H1 (cell line): ENCODE measurements at regions not wholly inside any gene's neighbourhood (a gene's known extent, or its start where the extent isn't known, plus 50 kb on each side); places are given as distances from the start of the nearest gene placed in this dataset.

Experiments used
- CTCF ChIA-PET: fragments of 300-600 bp; sonication (Branson Sonifier 250); formaldehyde crosslinking; loops from one replicate; lab custom pipeline; 2021; ENCODE audit not compliant: partially characterized antibody; lab: Charles Lee
- POLR2A ChIA-PET: fragments of 300-600 bp; sonication (Branson Sonifier 250); formaldehyde crosslinking; loops from one replicate; lab custom pipeline; 2021; ENCODE audit warnings: inconsistent platforms; ENCODE audit not compliant: partially characterized antibody; lab: Charles Lee
- DNase-seq, 2 experiments: peaks; one replicate each; pipeline versions ENCODE4 v3.0.0 to v3.0.0-alpha.2; 2010 to 2022; ENCODE audit warnings: low spot score in 2 of 2, low read depth in 1 of 2, mixed read lengths in 1 of 2
- FAIRE-seq: peaks from 2 replicates; lab custom pipeline; 2011; peaks lifted over from hg19 to GRCh38; lab: Jason Lieb, UNC
- H2AFZ ChIP-seq: 2 replicates; pipeline ENCODE4 v1.8.1; 2012; ENCODE audit warnings: low read length, inconsistent platforms
- H2AK5ac ChIP-seq: 2 replicates; pipeline ENCODE4 v1.6.1; 2013; ENCODE audit warnings: low read depth, low read length
- H2BK120ac ChIP-seq: replicated peaks from 2 replicates; pipeline ENCODE3; 2013; ENCODE audit warnings: low read depth, low read length, inconsistent platforms
- H2BK12ac ChIP-seq: 2 replicates; pipeline ENCODE4 v1.6.1; 2013; ENCODE audit warnings: low read depth, low read length
- H2BK15ac ChIP-seq: 2 replicates; pipeline ENCODE4 v1.6.1; 2013; ENCODE audit warnings: low read length
- H2BK20ac ChIP-seq: 2 replicates; pipeline ENCODE4 v1.6.1; 2013; ENCODE audit warnings: low read length
- H2BK5ac ChIP-seq: 2 replicates; pipeline ENCODE4 v1.6.1; 2013; ENCODE audit warnings: low read depth, low read length
- H3K14ac ChIP-seq: 2 replicates; pipeline ENCODE4 v1.6.1; 2013; ENCODE audit warnings: inconsistent platforms; ENCODE audit not compliant: insufficient read length
- H3K18ac ChIP-seq: 2 replicates; pipeline ENCODE4 v1.6.1; 2013; ENCODE audit warnings: low read length; ENCODE audit errors: extremely low read depth
- H3K23ac ChIP-seq: 2 replicates; pipeline ENCODE4 v1.6.1; 2013; ENCODE audit warnings: inconsistent platforms; ENCODE audit not compliant: insufficient read length
- H3K23me2 ChIP-seq: 2 replicates; pipeline ENCODE4 v1.6.1; 2013; ENCODE audit warnings: low read depth, low read length
- H3K27ac ChIP-seq: 2 replicates; pipeline ENCODE4 v1.6.1; 2011; ENCODE audit warnings: low read depth, low read length, inconsistent platforms
- H3K27me3 ChIP-seq, 4 experiments: replicated peaks in 1 of 4; 1 replicate in 1 of 4; 2 replicates in 3 of 4; pipeline versions ENCODE4 v1.6.1 to v1.8.1; 2011 to 2013; ENCODE audit warnings: low read length in 3 of 4, mild to moderate bottlenecking in 3 of 4, inconsistent platforms in 2 of 4, mixed read lengths in 2 of 4, moderate library complexity in 1 of 4; ENCODE audit not compliant: control insufficient read depth in 3 of 4, insufficient read depth in 3 of 4; ENCODE audit errors: extremely low read depth in 1 of 4
- H3K36me3 ChIP-seq, 4 experiments: 2 replicates each; pipeline versions ENCODE4 v1.6.1 to v1.8.1; 2011 to 2013; ENCODE audit warnings: mild to moderate bottlenecking in 4 of 4, low read length in 3 of 4, moderate library complexity in 2 of 4, control low read depth in 1 of 4, inconsistent platforms in 1 of 4; ENCODE audit not compliant: insufficient read depth in 4 of 4, control insufficient read depth in 2 of 4
- H3K4ac ChIP-seq: replicated peaks from 2 replicates; pipeline ENCODE3; 2013; ENCODE audit warnings: low read length, low read depth, mixed read lengths, inconsistent platforms; ENCODE audit not compliant: insufficient read length
- H3K4me1 ChIP-seq, 4 experiments: replicated peaks in 1 of 4; 1 replicate in 1 of 4; 2 replicates in 3 of 4; pipeline versions ENCODE4 v1.6.1 to v1.8.1; 2011 to 2013; ENCODE audit warnings: low read length in 3 of 4, inconsistent platforms in 2 of 4, mixed read lengths in 1 of 4; ENCODE audit not compliant: insufficient read depth in 4 of 4, control insufficient read depth in 3 of 4
- H3K4me2 ChIP-seq, 2 experiments: 2 replicates each; pipeline versions ENCODE4 v1.6.1 to v1.8.1; 2011 to 2013; ENCODE audit warnings: low read depth in 2 of 2, low read length in 2 of 2, control low read depth in 1 of 2, inconsistent platforms in 1 of 2, mild to moderate bottlenecking in 1 of 2; ENCODE audit not compliant: insufficient read depth in 1 of 2
- H3K4me3 ChIP-seq, 4 experiments: fragments of 200-600, 300-600 bp in 1 of 4; sonication (generic), shearing (Covaris generic), sonication (Bioruptor Twin) in 1 of 4; 2 replicates each; pipeline versions ENCODE4 v1.5.1 to v1.8.1; 2011 to 2016; ENCODE audit warnings: low read length in 4 of 4, low read depth in 3 of 4, control low read depth in 2 of 4, inconsistent platforms in 2 of 4, mild to moderate bottlenecking in 2 of 4, mixed read lengths in 1 of 4, moderate library complexity in 1 of 4; ENCODE audit not compliant: insufficient read depth in 2 of 4; ENCODE audit errors: extremely low read depth in 1 of 4
- H3K56ac ChIP-seq: replicated peaks from 2 replicates; pipeline ENCODE3; 2013; ENCODE audit warnings: low read depth, mild to moderate bottlenecking, mixed read lengths, low read length, inconsistent platforms; ENCODE audit not compliant: insufficient read length
- H3K79me1 ChIP-seq: 2 replicates; pipeline ENCODE4 v1.6.1; 2013; ENCODE audit warnings: low read depth, low read length, control low read depth
- H3K79me2 ChIP-seq, 2 experiments: 2 replicates each; pipeline versions ENCODE4 v1.6.1 to v1.8.1; 2012 to 2013; ENCODE audit warnings: low read length in 2 of 2, mild to moderate bottlenecking in 2 of 2, inconsistent platforms in 1 of 2; ENCODE audit not compliant: insufficient read depth in 2 of 2, control insufficient read depth in 1 of 2
- H3K9ac ChIP-seq, 4 experiments: replicated peaks in 1 of 4; 1 replicate in 1 of 4; 2 replicates in 3 of 4; pipeline versions ENCODE4 v1.6.1 to v1.8.1; 2011 to 2013; ENCODE audit warnings: low read depth in 3 of 4, low read length in 3 of 4, control low read depth in 2 of 4, mild to moderate bottlenecking in 2 of 4, moderate library complexity in 2 of 4, inconsistent platforms in 1 of 4; ENCODE audit errors: extremely low read depth in 1 of 4
- H3K9me3 ChIP-seq, 2 experiments: 2 replicates each; pipeline versions ENCODE4 v1.6.1 to v1.8.1; 2012 to 2013; ENCODE audit warnings: mild to moderate bottlenecking in 2 of 2, moderate library complexity in 2 of 2, control low read depth in 1 of 2, inconsistent platforms in 1 of 2, low read depth in 1 of 2, low read length in 1 of 2, mixed read lengths in 1 of 2; ENCODE audit not compliant: insufficient read depth in 2 of 2
- H4K20me1 ChIP-seq, 2 experiments: replicated peaks in 1 of 2; 2 replicates each; pipeline versions ENCODE3 to v1.8.1; 2011 to 2013; ENCODE audit warnings: inconsistent platforms in 2 of 2, low read length in 2 of 2, mild to moderate bottlenecking in 1 of 2; ENCODE audit not compliant: insufficient read depth in 2 of 2, control insufficient read depth in 1 of 2
- H4K5ac ChIP-seq: 2 replicates; pipeline ENCODE4 v1.6.1; 2013; ENCODE audit warnings: low read length, low read depth, mixed read lengths, inconsistent platforms; ENCODE audit not compliant: insufficient read length
- H4K8ac ChIP-seq: 2 replicates; pipeline ENCODE4 v1.8.0; 2013; ENCODE audit warnings: mild to moderate bottlenecking, moderate library complexity, low read length, inconsistent platforms; ENCODE audit not compliant: insufficient read depth; ENCODE audit errors: extremely low read depth
- H4K91ac ChIP-seq: replicated peaks from 2 replicates; pipeline ENCODE3; 2013; ENCODE audit warnings: low read length, mixed read lengths, inconsistent platforms; ENCODE audit not compliant: insufficient read length
- ASH2L ChIP-seq: fragments of 200-600, 300-600 bp; sonication (generic); IDR thresholded peaks from one replicate; pipeline ENCODE4 v1.7.1; 2017; ENCODE audit warnings: low read length
- ATF2 ChIP-seq: IDR thresholded peaks from 2 replicates; pipeline ENCODE4 v1.6.1; 2012; ENCODE audit warnings: low read length, inconsistent platforms
- ATF3 ChIP-seq: IDR thresholded peaks from 2 replicates; pipeline ENCODE4 v1.6.1; 2011; ENCODE audit warnings: low read depth, mild to moderate bottlenecking, low read length; ENCODE audit not compliant: insufficient read depth
- BACH1 ChIP-seq: IDR thresholded peaks from 2 replicates; pipeline ENCODE4 v1.6.1; 2012; ENCODE audit warnings: low read length, improper control_type of control experiment
- BCL11A ChIP-seq, 2 experiments: IDR thresholded peaks; one replicate each; pipeline ENCODE4 v1.6.1; 2011; ENCODE audit warnings: low read depth in 2 of 2, low read length in 2 of 2, mild to moderate bottlenecking in 2 of 2
- E2F6 ChIP-seq: IDR thresholded peaks from 2 replicates; pipeline ENCODE4 v1.6.1; 2012; ENCODE audit warnings: inconsistent platforms
- JUND ChIP-seq: IDR thresholded peaks from 2 replicates; pipeline ENCODE4 v1.6.1; 2011; ENCODE audit warnings: mild to moderate bottlenecking, improper control_type of control experiment, low read length
- KDM1A ChIP-seq: fragments of 200-600, 300-600 bp; sonication (generic); IDR thresholded peaks from 2 replicates; pipeline ENCODE4 v1.7.1; 2016; ENCODE audit warnings: mild to moderate bottlenecking, low read length, borderline replicate concordance
- POLR2A ChIP-seq, 2 experiments: IDR thresholded peaks; 1 replicate in 1 of 2; 2 replicates in 1 of 2; pipeline ENCODE4 v1.6.1; 2011; ENCODE audit warnings: low read depth in 2 of 2, low read length in 2 of 2, mild to moderate bottlenecking in 2 of 2; ENCODE audit errors: control extremely low read depth in 1 of 2
- POU5F1 ChIP-seq: IDR thresholded peaks from 2 replicates; pipeline ENCODE4 v1.6.1; 2011; ENCODE audit warnings: low read depth, mild to moderate bottlenecking, low read length, moderate library complexity
- SAP30 ChIP-seq: fragments of 300-600 bp; sonication (generic); IDR thresholded peaks from 2 replicates; pipeline ENCODE4 v1.7.1; 2012; ENCODE audit warnings: low read length, moderate library complexity, mild to moderate bottlenecking, inconsistent platforms; ENCODE audit not compliant: insufficient read depth, insufficient replicate concordance
- SUZ12 ChIP-seq: fragments of 200-600 bp; sonication (generic); IDR thresholded peaks from 2 replicates; pipeline ENCODE4 v1.6.1; 2012; ENCODE audit warnings: mild to moderate bottlenecking, inconsistent platforms, low read length, moderate library complexity, mixed read lengths
- WGBS, 2 experiments: shearing (Covaris generic) in 1 of 2; methylation state at CpG; one replicate each; pipeline versions ENCODE4 v1.1.6 to v1.1.7; 2013 to 2015; ENCODE audit warnings: low lambda C conversion rate in 2 of 2, mixed read lengths in 2 of 2, inconsistent platforms in 1 of 2, low coverage in 1 of 2, missing lambda C conversion rate in 1 of 2; ENCODE audit not compliant: insufficient replicate concordance in 2 of 2, insufficient coverage in 1 of 2, insufficient read length in 1 of 2; ENCODE audit errors: extremely low coverage in 1 of 2, missing lambda C conversion rate in 1 of 2; 5-methylcytosine and 5-hydroxymethylcytosine counted together

DNA sequence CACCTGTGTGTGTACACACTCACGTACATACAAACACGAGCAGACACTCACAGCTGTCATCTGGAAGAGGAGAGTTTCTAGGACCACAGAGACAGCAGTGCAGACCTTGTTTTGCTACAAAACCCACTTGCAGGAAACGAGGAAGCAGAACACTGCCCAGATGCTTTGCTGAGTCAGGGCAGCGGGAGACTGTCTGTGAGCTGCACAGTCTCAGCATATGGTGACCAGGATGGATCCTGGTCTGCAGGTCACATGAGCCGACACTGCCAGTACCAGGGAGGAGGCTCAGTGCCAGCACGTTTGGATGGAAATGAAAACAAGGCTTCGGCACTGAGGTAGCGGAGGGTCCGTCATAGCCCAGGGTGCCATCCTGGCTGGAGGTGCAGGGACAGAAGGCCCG lies 117.6 kb upstream of the DPP6 start:
- no peaks in the 10 kb centered on the region; a peak in 1 of 7 replicates for H3K4me1 ChIP-seq
- 88% methylated on average over 10 of the region's 10 CpGs; no CpG with 5 or more reads in 1 of the 2 experiments for WGBS, 2 experiments
- ChIA-PET POLR2A (no interaction called here), CTCF (interaction anchor here (0.6 to 0.8 kb wide), 4 partner anchors 14 to 1951 kb away, joined by 3 to 4 read pairs (median 4); no protein-coding TSS in a partner anchor)
- no peak overlapping the region for H2BK15ac ChIP-seq
- peaks cover 32 to 73% of the 10 kb centered on the region in 2 experiments for H3K9me3 ChIP-seq
- no peak overlapping the region for H4K5ac ChIP-seq
- H2AFZ ChIP-seq, result no peak overlapping the region
- no peak overlapping the region for H3K18ac ChIP-seq
- H4K8ac ChIP-seq, result no peak overlapping the region
- DNase-seq (no peak), FAIRE-seq (no peak)
- H3K23ac ChIP-seq, result no peak overlapping the region
- no peaks in the 10 kb centered on the region for H3K23me2 ChIP-seq
- no peak overlapping the region for H2AK5ac ChIP-seq
- H3K79me2 ChIP-seq, result no peaks in the 10 kb centered on the region
- H2BK12ac ChIP-seq, result no peak overlapping the region
- H3K14ac ChIP-seq, result no peak overlapping the region
- no peak overlapping the region for H3K56ac ChIP-seq
- H3K36me3 ChIP-seq, result no peaks in the 10 kb centered on the region
- H2BK120ac ChIP-seq, result no peak overlapping the region
- H4K91ac ChIP-seq, result no peak overlapping the region
- no peak overlapping the region for H3K27ac ChIP-seq
- no peak overlapping the region for H3K4me2 ChIP-seq
- no peak overlapping the region for H3K4me3 ChIP-seq
- H2BK20ac ChIP-seq, result no peak overlapping the region
- no peak overlapping the region for H2BK5ac ChIP-seq
- no peaks in the 10 kb centered on the region for H3K79me1 ChIP-seq
- no peaks in the 10 kb centered on the region for H4K20me1 ChIP-seq
- no peak overlapping the region for H3K4ac ChIP-seq
- no peak overlapping the region for H3K9ac ChIP-seq
- no peaks in the 10 kb centered on the region for H3K27me3 ChIP-seq
- TF ChIP-seq POLR2A (IDR thresholded peaks at IDR 0.05; ENCODE audit: control extremely low read depth in 1 of 2, low read depth in 2 of 2, low read length in 2 of 2) (no peak), BACH1 (no peak), JUND (no peak), SUZ12 (no peak), ATF2 (no peak), BCL11A (IDR thresholded peaks at IDR 0.05; ENCODE audit: low read depth in 2 of 2, low read length in 2 of 2) (no peak), SAP30 (no peak), E2F6 (no peak), POU5F1 (no peak), KDM1A (no peak), ATF3 (no peak), ASH2L (no peak)
